Stomach (tissue), 4 donors: ENCODE measurements at regions not wholly inside any gene's neighbourhood (a gene's known extent, or its start where the extent isn't known, plus 50 kb on each side); places are given as distances from the start of the nearest gene placed in this dataset.

Source experiments
- EP300 ChIP-seq: sonication (generic); formaldehyde crosslinking; IDR thresholded peaks from one replicate; pipeline ENCODE4 v1.6.1; 2017; ENCODE audit warnings: antibody characterized with exemption
- POLR2A ChIP-seq, 4 donors: fragments of 450-650 bp; IDR thresholded peaks; one replicate each; pipeline ENCODE4 v1.6.1; 2016; ENCODE audit warnings: antibody characterized with exemption in 4 of 4, control low read depth in 2 of 4, mild to moderate bottlenecking in 1 of 4, moderate library complexity in 1 of 4
- POLR2AphosphoS5 ChIP-seq, 3 donors: sonication (generic); formaldehyde crosslinking; IDR thresholded peaks; one replicate each; pipeline ENCODE4 v1.6.1; 2016; ENCODE audit warnings: antibody characterized with exemption in 3 of 3
- TF ChIP-seq, protein P1 (sequence below), 7 experiments: fragments of 450-650 bp in 4 of 7; fragments of 200-600 bp in 3 of 7; sonication (generic) in 3 of 7; IDR thresholded peaks; one replicate each; pipeline ENCODE4 v1.5.1; 2016 to 2019; ENCODE audit warnings: antibody characterized with exemption in 7 of 7, control low read depth in 2 of 7, mild to moderate bottlenecking in 1 of 7

DNA sequence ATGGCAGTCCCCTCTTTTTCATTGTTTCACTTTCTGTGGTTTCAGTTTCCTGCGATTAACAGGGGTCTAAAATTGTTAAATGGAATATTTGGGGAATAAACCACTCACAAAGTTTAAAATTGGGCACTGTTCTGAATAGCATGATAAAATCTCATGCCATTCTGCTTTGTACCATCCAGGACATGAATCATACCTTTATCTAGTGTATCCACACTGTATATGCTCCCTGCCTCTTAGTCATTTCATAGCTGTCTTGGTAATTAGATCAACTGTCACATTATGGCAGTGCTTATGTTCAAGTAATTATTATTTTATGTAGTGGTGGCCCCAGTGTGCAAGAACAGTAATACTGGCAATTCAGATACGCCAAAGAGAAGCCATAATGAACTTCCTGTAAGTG is 734.5 kb downstream of the ZPLD1 start:
- TF ChIP-seq EP300: no peak
- TF ChIP-seq, protein P1, sequence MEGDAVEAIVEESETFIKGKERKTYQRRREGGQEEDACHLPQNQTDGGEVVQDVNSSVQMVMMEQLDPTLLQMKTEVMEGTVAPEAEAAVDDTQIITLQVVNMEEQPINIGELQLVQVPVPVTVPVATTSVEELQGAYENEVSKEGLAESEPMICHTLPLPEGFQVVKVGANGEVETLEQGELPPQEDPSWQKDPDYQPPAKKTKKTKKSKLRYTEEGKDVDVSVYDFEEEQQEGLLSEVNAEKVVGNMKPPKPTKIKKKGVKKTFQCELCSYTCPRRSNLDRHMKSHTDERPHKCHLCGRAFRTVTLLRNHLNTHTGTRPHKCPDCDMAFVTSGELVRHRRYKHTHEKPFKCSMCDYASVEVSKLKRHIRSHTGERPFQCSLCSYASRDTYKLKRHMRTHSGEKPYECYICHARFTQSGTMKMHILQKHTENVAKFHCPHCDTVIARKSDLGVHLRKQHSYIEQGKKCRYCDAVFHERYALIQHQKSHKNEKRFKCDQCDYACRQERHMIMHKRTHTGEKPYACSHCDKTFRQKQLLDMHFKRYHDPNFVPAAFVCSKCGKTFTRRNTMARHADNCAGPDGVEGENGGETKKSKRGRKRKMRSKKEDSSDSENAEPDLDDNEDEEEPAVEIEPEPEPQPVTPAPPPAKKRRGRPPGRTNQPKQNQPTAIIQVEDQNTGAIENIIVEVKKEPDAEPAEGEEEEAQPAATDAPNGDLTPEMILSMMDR (IDR thresholded peaks at IDR 0.05): no peak
- no peak for TF ChIP-seq POLR2A (IDR thresholded peaks at IDR 0.05)
- no peak for TF ChIP-seq POLR2AphosphoS5 (IDR thresholded peaks at IDR 0.05)
